Common myeloid progenitor, CD34-positive (primary cell): ENCODE measurements at regions not wholly inside any gene's neighbourhood (a gene's known extent, or its start where the extent isn't known, plus 50 kb on each side); places are given as distances from the start of the nearest gene placed in this dataset.

Experiments used
- CTCF ChIA-PET: fragments of 350-600 bp; sonication (Branson Sonifier 250); formaldehyde crosslinking; loops from one replicate; lab custom pipeline; 2021; ENCODE audit warnings: antibody characterized with exemption; lab: Charles Lee
- POLR2A ChIA-PET: fragments of 350-600 bp; sonication (Branson Sonifier 250); formaldehyde crosslinking; loops from one replicate; lab custom pipeline; 2021; ENCODE audit warnings: antibody characterized with exemption; lab: Charles Lee
- DNase-seq, 3 donors: peaks; one replicate each; pipeline versions ENCODE4 v3.0.0 to v3.0.0-alpha.2; 2013
- H3K27ac ChIP-seq, 2 experiments: 1 replicate in 1 of 2; 2 replicates in 1 of 2; pipeline ENCODE4 v1.7.0; 2013; ENCODE audit warnings: inconsistent platforms in 2 of 2, low read length in 2 of 2, mild to moderate bottlenecking in 2 of 2, low read depth in 1 of 2, moderate library complexity in 1 of 2; ENCODE audit not compliant: severe bottlenecking in 2 of 2, insufficient read depth in 1 of 2, poor library complexity in 1 of 2
- H3K27me3 ChIP-seq, 5 experiments: replicated peaks in 2 of 5; 1 replicate in 3 of 5; 2 replicates in 2 of 5; pipeline versions ENCODE4 v1.6.1 to v1.7.0; 2013; ENCODE audit warnings: low read length in 4 of 5, mild to moderate bottlenecking in 2 of 5, moderate library complexity in 2 of 5, inconsistent platforms in 1 of 5; ENCODE audit not compliant: insufficient read depth in 5 of 5, control insufficient read depth in 4 of 5
- H3K36me3 ChIP-seq, 4 experiments: 1 replicate in 2 of 4; 2 replicates in 2 of 4; pipeline versions ENCODE4 v1.6.1 to v1.7.0; 2013; ENCODE audit warnings: low read length in 3 of 4, control low read depth in 1 of 4, mild to moderate bottlenecking in 1 of 4; ENCODE audit not compliant: control insufficient read depth in 4 of 4, insufficient read depth in 4 of 4
- H3K4me1 ChIP-seq, 4 experiments: 1 replicate in 3 of 4; 2 replicates in 1 of 4; pipeline versions ENCODE4 v1.6.1 to v1.7.1; 2013; ENCODE audit warnings: low read length in 3 of 4, mild to moderate bottlenecking in 3 of 4, control low read depth in 1 of 4, inconsistent platforms in 1 of 4, moderate library complexity in 1 of 4; ENCODE audit not compliant: control insufficient read depth in 4 of 4, insufficient read depth in 4 of 4; ENCODE audit errors: control extremely low read depth in 1 of 4
- H3K4me3 ChIP-seq, 7 experiments: 1 replicate in 4 of 7; 2 replicates in 3 of 7; pipeline versions ENCODE4 v1.5.1 to v1.7.0; 2013; ENCODE audit warnings: mild to moderate bottlenecking in 7 of 7, low read length in 6 of 7, moderate library complexity in 6 of 7, inconsistent platforms in 2 of 7, low read depth in 2 of 7, control low read depth in 1 of 7; ENCODE audit not compliant: insufficient read depth in 4 of 7, control insufficient read depth in 1 of 7; ENCODE audit errors: extremely low read depth in 1 of 7
- H3K9me3 ChIP-seq, 5 experiments: 1 replicate in 4 of 5; 2 replicates in 1 of 5; pipeline versions ENCODE4 v1.6.1 to v1.7.1; 2013; ENCODE audit warnings: low read length in 4 of 5, mild to moderate bottlenecking in 2 of 5, inconsistent platforms in 1 of 5, low read depth in 1 of 5, moderate library complexity in 1 of 5; ENCODE audit not compliant: control insufficient read depth in 4 of 5, insufficient read depth in 2 of 5; ENCODE audit errors: control extremely low read depth in 1 of 5
- WGBS: methylation state at CpG from one replicate; pipeline ENCODE4 v1.1.5; 2013; ENCODE audit not compliant: insufficient coverage; 5-methylcytosine and 5-hydroxymethylcytosine counted together

DNA sequence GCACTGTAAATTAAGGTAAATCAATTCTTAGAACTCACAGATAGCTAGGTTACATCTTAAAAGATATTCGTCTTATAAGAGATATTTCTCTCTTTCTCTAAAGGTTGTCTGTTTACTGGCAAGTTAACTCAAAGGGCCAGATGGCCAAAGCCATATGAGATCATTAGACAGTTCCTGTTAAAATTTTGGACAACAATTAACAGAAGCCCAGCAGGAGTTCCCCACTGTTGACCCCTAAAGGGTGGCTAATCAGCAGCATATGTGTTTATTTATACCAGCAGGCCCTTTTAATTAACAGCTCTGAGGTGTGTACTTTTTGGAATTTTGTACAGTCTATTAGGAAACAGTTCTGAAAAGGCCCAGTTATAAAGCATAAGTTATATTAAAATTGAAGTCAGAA lies 245.8 kb downstream of the LIG4 start:
- Histone ChIP-seq H3K4me3 (no peak overlapping the region), H3K4me1 (no peaks in the 10 kb centered on the region), H3K9me3 (no peaks in the 10 kb centered on the region), H3K36me3 (no peaks in the 10 kb centered on the region), H3K27ac (no peak overlapping the region), H3K27me3 (no peaks in the 10 kb centered on the region)
- DNase-seq, result no peak
- ChIA-PET POLR2A (interaction anchor here (0.5 kb wide), 1 partner anchor 1285 kb away, joined by 3 read pairs; no protein-coding TSS in a partner anchor), CTCF (interaction anchor here (0.6 kb wide), 1 partner anchor 20 kb away, joined by 3 read pairs; no protein-coding TSS in a partner anchor)
- no CpG with 5 or more reads among the region's 1 CpG for WGBS

DNA sequence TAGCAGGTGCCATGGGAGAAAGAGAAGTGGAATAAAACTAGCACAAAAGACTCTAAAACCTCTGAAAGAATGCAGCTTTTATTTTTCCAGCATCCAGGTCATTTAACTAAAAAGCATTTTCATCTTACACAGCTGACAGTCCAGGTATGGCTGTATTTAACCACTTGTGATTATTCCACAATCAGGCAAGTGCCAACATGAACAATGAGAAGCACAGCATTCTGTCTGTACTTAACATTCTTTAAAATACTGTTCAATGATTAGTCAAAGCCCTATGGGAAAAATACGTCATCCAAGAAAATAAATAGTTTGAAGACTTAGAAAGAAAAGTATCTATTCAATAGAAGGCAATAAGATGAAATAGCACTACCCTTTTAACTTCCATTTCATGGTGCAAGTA lies 246.9 kb downstream of the LIG4 start:
- Histone ChIP-seq H3K27me3 (no peaks in the 10 kb centered on the region), H3K4me3 (no peak overlapping the region), H3K9me3 (no peaks in the 10 kb centered on the region), H3K27ac (no peak overlapping the region), H3K36me3 (no peaks in the 10 kb centered on the region), H3K4me1 (no peaks in the 10 kb centered on the region)
- ChIA-PET POLR2A (no interaction called here), CTCF (no interaction called here)
- no peak for DNase-seq
- no CpG with 5 or more reads among the region's 1 CpG for WGBS

DNA sequence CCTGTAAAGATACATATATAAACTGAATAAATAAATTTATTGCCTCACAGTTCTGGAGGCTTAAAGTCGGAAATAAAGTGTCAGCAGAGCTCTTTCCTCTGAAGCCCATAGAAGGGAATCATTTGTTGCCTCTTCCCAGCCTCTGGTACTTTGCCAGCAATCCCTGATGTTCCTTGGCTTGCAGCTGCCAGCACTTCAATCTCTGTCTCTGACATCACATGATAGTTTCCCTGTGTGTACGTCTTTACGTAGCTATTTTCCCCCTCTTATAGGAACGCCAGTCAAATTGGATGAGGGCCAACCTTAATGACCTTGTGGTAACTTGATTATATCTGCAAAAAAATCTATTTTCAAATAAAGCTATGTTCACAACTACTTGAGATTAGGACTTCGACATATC lies 250.9 kb downstream of the LIG4 start:
- Histone ChIP-seq H3K27ac (no peak overlapping the region), H3K27me3 (no peaks in the 10 kb centered on the region), H3K4me1 (no peaks in the 10 kb centered on the region), H3K36me3 (no peaks in the 10 kb centered on the region), H3K4me3 (no peak overlapping the region), H3K9me3 (no peaks in the 10 kb centered on the region)
- no peak for DNase-seq
- POLR2A ChIA-PET, result no interaction called here
- WGBS, result 94% methylated on average over 2 of the region's 5 CpGs
- CTCF ChIA-PET, result interaction anchor here (1.2 kb wide), 1 partner anchor 9 kb away, joined by 3 read pairs; no protein-coding TSS in a partner anchor

DNA sequence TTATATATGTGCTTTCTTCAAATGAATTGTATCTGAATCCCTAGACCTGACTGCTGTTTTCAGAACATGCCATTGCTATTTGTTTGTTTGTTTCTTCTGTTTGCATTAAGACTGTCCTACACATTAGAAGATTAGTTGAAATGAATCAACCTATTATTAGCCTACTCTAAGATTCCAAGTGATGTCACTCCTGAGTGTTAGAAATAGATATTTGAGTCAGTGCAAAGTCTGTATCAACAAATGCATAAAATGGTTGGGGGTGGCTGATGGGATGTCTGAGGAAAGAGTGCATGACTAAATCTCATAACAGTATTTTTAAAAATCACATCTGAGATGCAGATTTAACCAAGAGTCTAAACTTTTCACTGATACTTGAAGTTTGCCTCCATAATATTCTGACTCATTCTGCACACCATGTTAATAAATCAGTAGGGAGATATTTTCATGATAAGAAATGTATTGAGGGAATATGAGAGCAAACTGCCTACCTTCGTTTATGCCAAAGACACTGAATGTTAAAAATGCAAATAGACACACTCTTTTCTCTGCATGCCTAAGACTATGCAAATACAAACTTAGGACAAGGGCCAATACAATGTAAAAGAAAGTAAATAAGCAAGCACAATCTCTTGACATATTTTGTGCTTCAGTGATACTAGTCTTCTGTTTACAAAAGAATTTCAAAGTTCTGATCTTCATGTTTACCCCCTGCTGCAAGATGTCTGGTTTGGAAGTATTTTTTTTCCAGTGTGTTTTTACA lies 253.3 kb downstream of the LIG4 start:
- no CpG with 5 or more reads among the region's 1 CpG for WGBS

DNA sequence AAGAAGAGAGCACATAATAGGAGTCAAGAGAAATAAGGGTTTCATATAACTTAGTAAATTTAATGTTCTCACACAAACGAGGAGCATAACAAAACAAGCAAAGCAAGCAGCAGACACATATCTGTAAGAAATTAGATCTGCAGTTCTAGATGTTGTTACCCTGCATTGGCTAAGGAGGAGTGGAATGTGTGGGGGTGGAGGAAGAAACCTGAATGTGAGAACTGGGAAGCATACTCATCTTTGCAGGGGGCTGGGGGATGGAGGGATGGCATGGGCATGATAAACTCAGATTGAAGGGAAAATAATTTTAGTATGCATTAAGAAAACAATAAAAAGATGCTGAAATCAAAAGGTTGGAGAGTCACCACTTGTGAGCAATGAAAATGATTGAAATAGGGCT lies 255.0 kb downstream of the LIG4 start:
- CTCF ChIA-PET, result no interaction called here
- Histone ChIP-seq H3K36me3 (no peaks in the 10 kb centered on the region), H3K4me1 (no peaks in the 10 kb centered on the region), H3K27ac (no peak overlapping the region), H3K9me3 (no peaks in the 10 kb centered on the region), H3K4me3 (no peak overlapping the region), H3K27me3 (no peaks in the 10 kb centered on the region)
- POLR2A ChIA-PET, result no interaction called here
- no peak for DNase-seq
- no CpG with 5 or more reads among the region's 1 CpG for WGBS

More for the DNA sequence above, 253.3 kb downstream of the LIG4 start:
- no peaks in the 10 kb centered on the region for H3K27me3 ChIP-seq
- no peak for DNase-seq
- ChIA-PET CTCF (no interaction called here), POLR2A (no interaction called here)
- no peaks in the 10 kb centered on the region for H3K36me3 ChIP-seq
- H3K4me3 ChIP-seq, result no peak overlapping the region
- no peaks in the 10 kb centered on the region for H3K9me3 ChIP-seq
- no peak overlapping the region for H3K27ac ChIP-seq
- no peaks in the 10 kb centered on the region for H3K4me1 ChIP-seq

DNA sequence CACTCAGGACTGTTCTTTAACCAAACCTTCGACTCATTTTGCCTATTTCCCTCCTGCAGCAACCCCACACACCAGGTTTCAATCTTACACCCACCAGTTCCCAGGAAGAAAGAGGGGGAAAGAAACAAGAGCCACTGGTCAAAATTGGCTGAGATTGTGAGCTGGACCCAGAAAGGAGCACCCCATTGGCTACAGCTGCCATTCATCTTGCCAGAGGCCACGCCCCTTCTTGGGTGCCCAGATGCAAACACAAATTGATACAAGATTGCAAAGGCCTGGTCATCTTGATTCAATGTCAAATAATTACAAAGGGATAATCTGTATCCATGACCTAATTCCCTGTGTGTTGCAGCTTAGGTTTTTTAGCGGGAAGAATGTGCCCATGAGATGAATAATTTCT lies 258.4 kb downstream of the LIG4 start:
- Histone ChIP-seq H3K27ac (no peak overlapping the region), H3K4me3 (no peak overlapping the region), H3K27me3 (no peaks in the 10 kb centered on the region), H3K4me1 (no peaks in the 10 kb centered on the region), H3K9me3 (no peaks in the 10 kb centered on the region), H3K36me3 (no peaks in the 10 kb centered on the region)
- ChIA-PET CTCF (no interaction called here), POLR2A (no interaction called here)
- WGBS, result 100% methylated on average over 1 of the region's 3 CpGs
- no peak for DNase-seq

DNA sequence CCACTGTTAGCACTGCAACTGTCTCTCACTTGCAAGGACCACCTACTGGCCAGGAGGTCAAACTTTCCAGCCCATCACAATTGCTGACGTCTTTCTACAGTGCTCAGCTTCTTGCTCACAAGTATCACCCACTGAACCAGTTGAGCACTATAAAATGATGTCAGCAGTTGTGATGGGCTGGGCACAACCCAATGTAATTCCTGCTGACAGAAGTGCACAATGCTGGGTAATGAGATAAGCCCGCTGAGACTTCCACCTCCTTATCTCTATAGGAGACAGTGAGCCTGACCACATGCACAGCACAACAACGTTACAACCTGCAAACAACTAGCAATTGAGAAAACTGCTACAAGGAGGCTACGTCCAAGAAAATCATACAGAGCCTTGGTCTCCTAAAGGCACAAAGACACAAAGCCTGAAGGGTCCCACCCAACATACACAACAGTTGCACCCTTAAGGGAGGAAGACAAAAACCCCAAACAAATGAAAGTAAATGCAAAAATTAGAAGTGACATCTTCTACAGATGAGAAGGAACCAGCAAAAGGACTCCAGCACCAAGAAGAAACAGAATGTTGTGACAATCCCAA lies 273.2 kb downstream of the LIG4 start:
- Histone ChIP-seq H3K4me3 (no peak overlapping the region), H3K27ac (no peak overlapping the region), H3K9me3 (peaks cover 0 to 14% (median 0%) of the 10 kb centered on the region in 5 experiments), H3K27me3 (no peaks in the 10 kb centered on the region), H3K4me1 (no peaks in the 10 kb centered on the region), H3K36me3 (no peaks in the 10 kb centered on the region)
- 78% methylated on average over 3 of the region's 4 CpGs for WGBS
- CTCF ChIA-PET, result no interaction called here
- DNase-seq, result no peak
- POLR2A ChIA-PET, result no interaction called here
